Hepatocyte (in vitro differentiated cells): ENCODE measurements at regions not wholly inside any gene's neighbourhood (a gene's known extent, or its start where the extent isn't known, plus 50 kb on each side); places are given as distances from the start of the nearest gene placed in this dataset.

Source experiments
- EZH2phosphoT487 ChIP-seq: fragments of 200-600 bp; sonication (generic); IDR thresholded peaks from one replicate; pipeline ENCODE4 v1.6.1; 2018; ENCODE audit warnings: antibody characterized with exemption, mild to moderate bottlenecking, low read depth, moderate library complexity; ENCODE audit not compliant: unreplicated experiment, severe bottlenecking
- TF ChIP-seq, protein P1 (sequence below): fragments of 200-600 bp; sonication (generic); IDR thresholded peaks from 2 replicates; pipeline ENCODE4 v1.5.1; 2016; ENCODE audit warnings: antibody characterized with exemption, mild to moderate bottlenecking; ENCODE audit not compliant: poor library complexity

DNA sequence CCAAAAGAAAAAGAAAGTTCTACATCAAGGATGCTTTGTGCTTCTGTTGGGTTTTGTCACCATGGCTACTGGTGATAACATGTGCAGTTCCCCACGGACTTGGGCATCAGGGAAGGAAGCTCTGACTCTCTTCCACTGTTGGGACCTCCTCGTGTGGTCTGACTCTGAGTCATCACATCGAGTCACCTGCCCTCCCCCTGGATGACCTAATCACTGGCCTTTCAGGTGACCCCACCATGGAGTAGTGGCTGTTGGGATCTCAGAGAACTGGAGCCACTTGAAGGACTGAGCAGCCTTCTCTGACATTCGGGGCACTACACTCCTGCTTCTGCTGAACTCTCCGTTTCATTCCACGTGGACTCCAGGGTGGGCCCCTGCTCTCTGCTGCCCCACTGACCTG lies 60.8 kb upstream of the DOCK1 start:
- no peak for TF ChIP-seq EZH2phosphoT487
- TF ChIP-seq, protein P1, sequence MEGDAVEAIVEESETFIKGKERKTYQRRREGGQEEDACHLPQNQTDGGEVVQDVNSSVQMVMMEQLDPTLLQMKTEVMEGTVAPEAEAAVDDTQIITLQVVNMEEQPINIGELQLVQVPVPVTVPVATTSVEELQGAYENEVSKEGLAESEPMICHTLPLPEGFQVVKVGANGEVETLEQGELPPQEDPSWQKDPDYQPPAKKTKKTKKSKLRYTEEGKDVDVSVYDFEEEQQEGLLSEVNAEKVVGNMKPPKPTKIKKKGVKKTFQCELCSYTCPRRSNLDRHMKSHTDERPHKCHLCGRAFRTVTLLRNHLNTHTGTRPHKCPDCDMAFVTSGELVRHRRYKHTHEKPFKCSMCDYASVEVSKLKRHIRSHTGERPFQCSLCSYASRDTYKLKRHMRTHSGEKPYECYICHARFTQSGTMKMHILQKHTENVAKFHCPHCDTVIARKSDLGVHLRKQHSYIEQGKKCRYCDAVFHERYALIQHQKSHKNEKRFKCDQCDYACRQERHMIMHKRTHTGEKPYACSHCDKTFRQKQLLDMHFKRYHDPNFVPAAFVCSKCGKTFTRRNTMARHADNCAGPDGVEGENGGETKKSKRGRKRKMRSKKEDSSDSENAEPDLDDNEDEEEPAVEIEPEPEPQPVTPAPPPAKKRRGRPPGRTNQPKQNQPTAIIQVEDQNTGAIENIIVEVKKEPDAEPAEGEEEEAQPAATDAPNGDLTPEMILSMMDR, result no peak
